Limb (tissue), 2 donors: ENCODE measurements at regions not wholly inside any gene's neighbourhood (a gene's known extent, or its start where the extent isn't known, plus 50 kb on each side); places are given as distances from the start of the nearest gene placed in this dataset.
"Not testable (repeated sequence)": the region's sequence is repeated elsewhere in the genome, so short reads cannot be mapped to it uniquely, and the experiment has no call there.

Experiments
- DNase-seq, 2 donors: peaks; one replicate each; pipeline ENCODE4 v3.0.0-alpha.2; 2016; ENCODE audit errors: extremely low spot score in 2 of 2

- no peak for DNase-seq
These were observed 97.4 kb downstream of the EMB start for GRCh38 chr5:50343715-50344114.

GRCh38 chr5:50340757-50341156 lies 100.3 kb downstream of the EMB start:
- DNase-seq = no peak

- not testable (repeated sequence) for DNase-seq
These were observed 110.5 kb downstream of the EMB start for GRCh38 chr5:50330633-50331032.

- DNase-seq = no peak
These were observed 112.8 kb downstream of the EMB start for GRCh38 chr5:50328193-50328729.

- peak in 1 of 2 donors; percentile 4 for DNase-seq
These were observed 115.8 kb downstream of the EMB start for GRCh38 chr5:50325237-50325832.

- DNase-seq = no peak
These were observed 120.8 kb downstream of the EMB start for GRCh38 chr5:50320131-50320749.

- no peak for DNase-seq
These were observed 122.9 kb downstream of the EMB start for GRCh38 chr5:50318220-50318619.

GRCh38 chr5:50306488-50306887 lies 134.6 kb downstream of the EMB start:
- not testable (repeated sequence) for DNase-seq

GRCh38 chr5:50302815-50303490 lies 138.1 kb downstream of the EMB start:
- DNase-seq = no peak

- no peak for DNase-seq
These were observed 139.3 kb downstream of the EMB start for GRCh38 chr5:50301756-50302155.

- no peak for DNase-seq
These were observed 140.2 kb downstream of the EMB start for GRCh38 chr5:50300878-50301277.

GRCh38 chr5:50299896-50300295 lies 141.2 kb downstream of the EMB start:
- DNase-seq = no peak

GRCh38 chr5:50292735-50293394 lies 148.2 kb downstream of the EMB start:
- no peak for DNase-seq

- not testable (repeated sequence) for DNase-seq
These were observed 160.6 kb downstream of the EMB start for GRCh38 chr5:50280461-50280860.
